A549 (cell line): ENCODE measurements at regions not wholly inside any gene's neighbourhood (a gene's known extent, or its start where the extent isn't known, plus 50 kb on each side); places are given as distances from the start of the nearest gene placed in this dataset.

Experiments
- ATAC-seq, 2 experiments: fragments of 200-7000 bp in 1 of 2; fragments of >200 bp in 1 of 2; cut with Nextera tagmentation in 1 of 2; cut with Tn5 transposase in 1 of 2; 3 replicates each; pipeline versions ENCODE4 v1.8.0 to v1.9.1; 2018 to 2020; ENCODE audit warnings: mild to moderate bottlenecking in 1 of 2, moderate library complexity in 1 of 2
- CTCF ChIA-PET: fragments of 300-600 bp; sonication (Branson Sonifier 250); formaldehyde crosslinking; extraction: SDS; loops from one replicate; lab custom pipeline; 2021; ENCODE audit warnings: antibody characterized with exemption, inconsistent platforms; lab: Yijun Ruan, JAX
- POLR2A ChIA-PET: fragments of 350-600 bp; formaldehyde crosslinking; extraction: SDS; loops from one replicate; lab custom pipeline; 2021; ENCODE audit warnings: antibody characterized with exemption, inconsistent platforms; lab: Yijun Ruan, JAX
- DNase-seq, 2 experiments: peaks; one replicate each; pipeline versions ENCODE4 v3.0.0 to v3.0.0-alpha.2; 2011 to 2016; ENCODE audit warnings: low read depth in 1 of 2, low spot score in 1 of 2
- FAIRE-seq: peaks from 2 replicates; lab custom pipeline; 2011; peaks lifted over from hg19 to GRCh38; lab: Jason Lieb, UNC
- H3K27ac ChIP-seq, 2 experiments: fragments of >200 bp; sonication (Bioruptor Twin); formaldehyde crosslinking; 3 replicates each; pipeline ENCODE4 v1.5.1; 2016 to 2017
- H3K4me1 ChIP-seq: fragments of >200 bp; sonication (Bioruptor Twin); formaldehyde crosslinking; 3 replicates; pipeline ENCODE4 v1.6.1; 2016
- H3K4me2 ChIP-seq: fragments of >200 bp; sonication (Bioruptor Twin); formaldehyde crosslinking; 3 replicates; pipeline ENCODE4 v1.6.1; 2016
- H3K4me3 ChIP-seq: fragments of >200 bp; sonication (Bioruptor Twin); formaldehyde crosslinking; 3 replicates; pipeline ENCODE4 v1.5.1; 2016
- H3K9me3 ChIP-seq: fragments of >200 bp; sonication (Bioruptor Twin); formaldehyde crosslinking; 3 replicates; pipeline ENCODE4 v1.6.1; 2016
- CBX2 ChIP-seq: fragments of 200-600 bp; sonication (generic); IDR thresholded peaks from 2 replicates; pipeline ENCODE4 v1.6.1; 2016; ENCODE audit warnings: low read depth, mild to moderate bottlenecking, borderline replicate concordance
- CBX8 ChIP-seq: fragments of 200-600 bp; sonication (generic); IDR thresholded peaks from 2 replicates; pipeline ENCODE4 v1.6.1; 2016
- CHD4 ChIP-seq: fragments of 200-600 bp; sonication (generic); IDR thresholded peaks from 2 replicates; pipeline ENCODE4 v1.6.1; 2016; ENCODE audit warnings: antibody characterized with exemption, mild to moderate bottlenecking, borderline replicate concordance
- EHMT2 ChIP-seq: fragments of 200-600 bp; sonication (generic); IDR thresholded peaks from 2 replicates; pipeline ENCODE4 v1.6.1; 2016; ENCODE audit warnings: antibody characterized with exemption, low read depth, mild to moderate bottlenecking, moderate library complexity
- ELK1 ChIP-seq: fragments of 150-350 bp; IDR thresholded peaks from 2 replicates; pipeline ENCODE4 v1.6.1; 2014; ENCODE audit warnings: low read depth, mild to moderate bottlenecking, low read length
- FOSB ChIP-seq: fragments of 250-450 bp; sonication (Bioruptor Pico); IDR thresholded peaks from 2 replicates; pipeline ENCODE4 v1.5.0; 2020; ENCODE audit warnings: mild to moderate bottlenecking, moderate library complexity
- GATA3 ChIP-seq: IDR thresholded peaks from 2 replicates; pipeline ENCODE4 v1.6.1; 2012; ENCODE audit warnings: borderline replicate concordance
- HEYL ChIP-seq: fragments of 250-450 bp; sonication (Bioruptor Pico); IDR thresholded peaks from 2 replicates; pipeline ENCODE4 v1.8.0; 2021; ENCODE audit warnings: mild to moderate bottlenecking, moderate library complexity
- HOXA7 ChIP-seq: fragments of 250-450 bp; sonication (Bioruptor Pico); IDR thresholded peaks from 2 replicates; pipeline ENCODE4 v1.5.0; 2020; ENCODE audit warnings: mild to moderate bottlenecking, moderate library complexity
- HOXB13 ChIP-seq: fragments of 250-450 bp; sonication (Bioruptor Pico); IDR thresholded peaks from 2 replicates; pipeline ENCODE4 v1.5.0; 2020; ENCODE audit warnings: low read depth, mild to moderate bottlenecking, moderate library complexity
- HOXB5 ChIP-seq: fragments of 250-450 bp; sonication (Bioruptor Pico); IDR thresholded peaks from 2 replicates; pipeline ENCODE4 v1.5.0; 2020; ENCODE audit warnings: mild to moderate bottlenecking, moderate library complexity
- JUN ChIP-seq, 2 experiments: fragments of >200 bp; sonication (Bioruptor Twin); formaldehyde crosslinking; IDR thresholded peaks; 2 replicates in 1 of 2; 3 replicates in 1 of 2; pipeline ENCODE4 v1.6.1; 2016 to 2017
- KDM5A ChIP-seq: fragments of 200-600 bp; sonication (generic); IDR thresholded peaks from 2 replicates; pipeline ENCODE4 v1.6.1; 2016; ENCODE audit warnings: antibody characterized with exemption, mild to moderate bottlenecking
- MAZ ChIP-seq: fragments of 150-350 bp; IDR thresholded peaks from 2 replicates; pipeline ENCODE4 v1.6.1; 2014; ENCODE audit warnings: antibody characterized with exemption, low read depth, low read length, borderline replicate concordance
- NFE2L2 ChIP-seq: fragments of 150-350 bp; conservative IDR thresholded peaks from 2 replicates; pipeline ENCODE4 v1.6.1; 2014; ENCODE audit warnings: low read length
- PHF8 ChIP-seq: fragments of 200-600 bp; sonication (generic); IDR thresholded peaks from 2 replicates; pipeline ENCODE4 v1.6.1; 2016; ENCODE audit warnings: low read depth, mild to moderate bottlenecking, antibody characterized with exemption, moderate library complexity, borderline replicate concordance
- POLR2AphosphoS2 ChIP-seq: conservative IDR thresholded peaks from 2 replicates; pipeline ENCODE4 v1.6.1; 2012; ENCODE audit warnings: low read length, improper control_type of control experiment, inconsistent platforms
- RCOR1 ChIP-seq: fragments of 150-350 bp; IDR thresholded peaks from 2 replicates; pipeline ENCODE4 v1.6.1; 2014; ENCODE audit warnings: antibody characterized with exemption, low read length, low read depth
- RFX5 ChIP-seq: fragments of 450-650 bp; IDR thresholded peaks from 2 replicates; pipeline ENCODE4 v1.7.1; 2014; ENCODE audit warnings: antibody characterized with exemption, mild to moderate bottlenecking, moderate library complexity
- RNF2 ChIP-seq: fragments of 200-600 bp; sonication (generic); IDR thresholded peaks from 2 replicates; pipeline ENCODE4 v1.6.1; 2016; ENCODE audit warnings: low read depth, mild to moderate bottlenecking, antibody characterized with exemption, moderate library complexity, borderline replicate concordance
- SREBF2 ChIP-seq: fragments of 450-650 bp; IDR thresholded peaks from 2 replicates; pipeline ENCODE4 v1.6.1; 2014; ENCODE audit warnings: mild to moderate bottlenecking, moderate library complexity
- ZC3H11A ChIP-seq: fragments of 450-650 bp; IDR thresholded peaks from 2 replicates; pipeline ENCODE4 v1.6.1; 2014; ENCODE audit warnings: antibody characterized with exemption, mild to moderate bottlenecking
- ZFP36 ChIP-seq: fragments of 450-650 bp; IDR thresholded peaks from 2 replicates; pipeline ENCODE4 v1.6.1; 2014; ENCODE audit warnings: borderline replicate concordance; ENCODE audit not compliant: partially characterized antibody
- ZNF302 ChIP-seq: fragments of 250-450 bp; sonication (Bioruptor Pico); IDR thresholded peaks from 2 replicates; pipeline ENCODE4 v1.9.0; 2021; ENCODE audit warnings: inconsistent platforms, mild to moderate bottlenecking, moderate library complexity
- WGBS: methylation state at CpG from one replicate; pipeline ENCODE4 v1.1.6; 2017; ENCODE audit errors: missing lambda C conversion rate; 5-methylcytosine and 5-hydroxymethylcytosine counted together
- TF ChIP-seq, protein P1 (sequence below): fragments of >200 bp; sonication (Bioruptor Twin); formaldehyde crosslinking; IDR thresholded peaks from 2 replicates; pipeline ENCODE4 v1.6.1; 2016
- TF ChIP-seq, protein P2 (sequence below): fragments of 450-650 bp; IDR thresholded peaks from 2 replicates; pipeline ENCODE4 v1.6.1; 2014; ENCODE audit warnings: antibody characterized with exemption

GRCh38 chr15:96197721-96198120 is 132.8 kb upstream of the NR2F2 start:
- H3K4me2 ChIP-seq: no peak overlapping the region
- POLR2A ChIA-PET: no interaction called here
- CTCF ChIA-PET: no interaction called here
- H3K4me1 ChIP-seq: no peaks in the 10 kb centered on the region
- no peak overlapping the region for H3K27ac ChIP-seq
- TF ChIP-seq PHF8 (no peak), CHD4 (no peak), CBX8 (no peak), JUN (IDR thresholded peaks at IDR 0.05) (no peak), FOSB (CRISPR knock-in tag) (no peak), SREBF2 (no peak), RCOR1 (no peak), CBX2 (no peak), HOXA7 (no peak), ZFP36 (no peak), NFE2L2 (no peak), EHMT2 (no peak), HEYL (CRISPR knock-in tag) (no peak), HOXB5 (CRISPR knock-in tag) (no peak), ZC3H11A (no peak), KDM5A (no peak), ZNF302 (CRISPR knock-in tag) (no peak)
- TF ChIP-seq, protein P1, sequence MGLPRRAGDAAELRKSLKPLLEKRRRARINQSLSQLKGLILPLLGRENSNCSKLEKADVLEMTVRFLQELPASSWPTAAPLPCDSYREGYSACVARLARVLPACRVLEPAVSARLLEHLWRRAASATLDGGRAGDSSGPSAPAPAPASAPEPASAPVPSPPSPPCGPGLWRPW: no peak
- TF ChIP-seq, protein P2, sequence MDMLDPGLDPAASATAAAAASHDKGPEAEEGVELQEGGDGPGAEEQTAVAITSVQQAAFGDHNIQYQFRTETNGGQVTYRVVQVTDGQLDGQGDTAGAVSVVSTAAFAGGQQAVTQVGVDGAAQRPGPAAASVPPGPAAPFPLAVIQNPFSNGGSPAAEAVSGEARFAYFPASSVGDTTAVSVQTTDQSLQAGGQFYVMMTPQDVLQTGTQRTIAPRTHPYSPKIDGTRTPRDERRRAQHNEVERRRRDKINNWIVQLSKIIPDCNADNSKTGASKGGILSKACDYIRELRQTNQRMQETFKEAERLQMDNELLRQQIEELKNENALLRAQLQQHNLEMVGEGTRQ: no peak
- FAIRE-seq (no peak), DNase-seq (no peak), ATAC-seq (no peak)
- WGBS: 75% methylated on average over 1 of the region's 1 CpG
- 0 out of 3 replicates have a peak, but pooled peaks cover 7% of the 10 kb centered on the region for H3K9me3 ChIP-seq
- H3K4me3 ChIP-seq: no peak overlapping the region

DNA sequence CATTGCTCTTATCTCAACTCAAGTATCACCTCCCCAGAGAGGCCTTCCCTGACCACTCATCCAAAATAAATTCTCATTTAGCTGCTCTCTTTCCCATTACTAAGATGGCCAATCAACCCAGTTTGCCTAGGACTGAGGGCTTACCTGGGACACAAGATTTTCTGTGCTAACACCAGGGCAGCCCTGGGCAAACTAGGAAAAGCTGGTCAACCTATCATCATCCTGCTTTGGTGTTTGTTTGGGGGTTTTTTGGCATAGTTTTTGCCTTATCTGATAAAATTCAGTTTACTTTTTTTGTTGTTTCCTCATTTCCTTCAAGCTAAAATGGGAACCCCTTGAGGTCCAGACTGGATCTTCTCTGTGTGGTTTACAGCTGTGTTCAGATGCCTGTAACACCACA is 131.4 kb upstream of the NR2F2 start:
- ATAC-seq (no peak), DNase-seq (no peak), FAIRE-seq (no peak)
- Histone ChIP-seq H3K4me2 (no peak overlapping the region), H3K9me3 (0 out of 3 replicates have a peak, but pooled peaks cover 7% of the 10 kb centered on the region), H3K27ac (no peak overlapping the region), H3K4me3 (no peak overlapping the region), H3K4me1 (no peaks in the 10 kb centered on the region)
- POLR2A ChIA-PET: no interaction called here
- CTCF ChIA-PET: interaction anchor here (0.5 kb wide), 1 partner anchor 191 kb away, joined by 3 read pairs; no protein-coding TSS in a partner anchor
- TF ChIP-seq RFX5 (no peak), GATA3 (no peak), ELK1 (no peak), POLR2AphosphoS2 (no peak), ZC3H11A (no peak), KDM5A (no peak), HOXB13 (CRISPR knock-in tag) (no peak), HOXA7 (no peak), RNF2 (no peak), MAZ (no peak)
